Smooth muscle cell (in vitro differentiated cells): ENCODE measurements at regions not wholly inside any gene's neighbourhood (a gene's known extent, or its start where the extent isn't known, plus 50 kb on each side); places are given as distances from the start of the nearest gene placed in this dataset.
"Not testable (repeated sequence)": the region's sequence is repeated elsewhere in the genome, so short reads cannot be mapped to it uniquely, and the experiment has no call there.

ENCODE experiments used
- DNase-seq: peaks from one replicate; lab custom pipeline; 2025; ENCODE audit not compliant: unreplicated experiment; lab: John Stamatoyannopoulos, UW
- H2AFZ ChIP-seq: fragments of 200-600 bp; sonication (generic); 2 replicates; pipeline ENCODE4 v1.6.0; 2016; ENCODE audit warnings: antibody characterized with exemption, low read depth, mild to moderate bottlenecking
- H3F3A ChIP-seq: fragments of 200-600 bp; sonication (generic); 2 replicates; pipeline ENCODE4 v1.6.0; 2017; ENCODE audit warnings: antibody characterized with exemption, low read depth
- H3K27ac ChIP-seq: fragments of 200-600 bp; sonication (generic); 2 replicates; pipeline ENCODE4 v1.5.1; 2016; ENCODE audit warnings: low read depth, mild to moderate bottlenecking
- H3K27me3 ChIP-seq: fragments of 200-600 bp; sonication (generic); 2 replicates; pipeline ENCODE4 v1.6.1; 2016; ENCODE audit warnings: low read depth, mild to moderate bottlenecking
- H3K36me3 ChIP-seq: fragments of 200-600 bp; sonication (generic); 2 replicates; pipeline ENCODE4 v1.5.1; 2016; ENCODE audit warnings: low read depth
- H3K4me1 ChIP-seq: fragments of 200-600 bp; sonication (generic); 2 replicates; pipeline ENCODE4 v1.5.1; 2016; ENCODE audit warnings: low read depth
- H3K4me2 ChIP-seq: fragments of 200-600 bp; sonication (generic); 2 replicates; pipeline ENCODE4 v1.6.0; 2016; ENCODE audit warnings: mild to moderate bottlenecking
- H3K4me3 ChIP-seq: fragments of 200-600 bp; sonication (generic); 2 replicates; pipeline ENCODE4 v1.5.1; 2016; ENCODE audit warnings: mild to moderate bottlenecking
- H3K79me2 ChIP-seq: fragments of 200-600 bp; sonication (generic); 2 replicates; pipeline ENCODE4 v1.6.0; 2016; ENCODE audit warnings: low read depth, mild to moderate bottlenecking
- H3K9ac ChIP-seq: fragments of 200-600 bp; sonication (generic); 2 replicates; pipeline ENCODE4 v1.6.0; 2016; ENCODE audit warnings: low read depth
- H3K9me3 ChIP-seq: fragments of 200-600 bp; sonication (generic); replicated peaks from 2 replicates; pipeline ENCODE4 v1.5.1; 2016; ENCODE audit warnings: low read depth
- H4K20me1 ChIP-seq: fragments of 200-600 bp; sonication (generic); 2 replicates; pipeline ENCODE4 v1.6.0; 2016; ENCODE audit warnings: low read depth
- WGBS: methylation state at CpG from one replicate; pipeline ENCODE4 v1.1.7; 2016; ENCODE audit warnings: low lambda C conversion rate; 5-methylcytosine and 5-hydroxymethylcytosine counted together

GRCh38 chr20:25965203-25965602, 268.6 kb upstream of the ZNF337 start:
- H3K36me3 ChIP-seq, H2AFZ ChIP-seq, H3K4me2 ChIP-seq, H3K27me3 ChIP-seq, H3K79me2 ChIP-seq, H3K4me1 ChIP-seq, DNase-seq, H3K9ac ChIP-seq, H3K9me3 ChIP-seq, H3F3A ChIP-seq, H4K20me1 ChIP-seq, H3K27ac ChIP-seq, H3K4me3 ChIP-seq: not testable (repeated sequence)
- WGBS: 78% methylated on average over 4 of the region's 4 CpGs

GRCh38 chr20:25953876-25954275, 257.2 kb upstream of the ZNF337 start:
- H4K20me1 ChIP-seq, DNase-seq, H3K4me3 ChIP-seq, H3F3A ChIP-seq, H2AFZ ChIP-seq, H3K27ac ChIP-seq, H3K9ac ChIP-seq, H3K4me2 ChIP-seq, H3K9me3 ChIP-seq, H3K36me3 ChIP-seq, H3K79me2 ChIP-seq, H3K27me3 ChIP-seq, H3K4me1 ChIP-seq: not testable (repeated sequence)
- WGBS: 57% methylated on average over 3 of the region's 3 CpGs

- H3K36me3 ChIP-seq, H4K20me1 ChIP-seq, H3K27me3 ChIP-seq, DNase-seq, H3K4me3 ChIP-seq, H3K4me1 ChIP-seq, H3K4me2 ChIP-seq, H2AFZ ChIP-seq, H3K27ac ChIP-seq, H3K9ac ChIP-seq, H3F3A ChIP-seq, H3K9me3 ChIP-seq, H3K79me2 ChIP-seq: not testable (repeated sequence)
- WGBS: 68% methylated on average over 2 of the region's 2 CpGs
Measured at GRCh38 chr20:25935230-25935629, 238.6 kb upstream of the ZNF337 start.

- DNase-seq, H3K27me3 ChIP-seq, H3K9ac ChIP-seq, H3F3A ChIP-seq, H3K9me3 ChIP-seq, H2AFZ ChIP-seq, H3K4me3 ChIP-seq, H3K79me2 ChIP-seq, H4K20me1 ChIP-seq, H3K4me1 ChIP-seq, H3K4me2 ChIP-seq, H3K36me3 ChIP-seq: not testable (repeated sequence)
- peak overlapping the region; percentile 50 for H3K27ac ChIP-seq
- 67% methylated on average over 5 of the region's 5 CpGs for WGBS
Measured at GRCh38 chr20:25932806-25933205, 236.2 kb upstream of the ZNF337 start.

- H4K20me1 ChIP-seq, H3K9ac ChIP-seq, H3K4me1 ChIP-seq, H3F3A ChIP-seq, DNase-seq, H3K9me3 ChIP-seq, H2AFZ ChIP-seq, H3K36me3 ChIP-seq, H3K79me2 ChIP-seq, H3K27me3 ChIP-seq, H3K4me2 ChIP-seq, H3K4me3 ChIP-seq: not testable (repeated sequence)
- peak overlapping the region; percentile 50 for H3K27ac ChIP-seq
- WGBS: 20% methylated on average over 2 of the region's 2 CpGs
Measured at GRCh38 chr20:25932170-25932569, 235.5 kb upstream of the ZNF337 start.

- not testable (repeated sequence) for H3K4me1 ChIP-seq, H3K27ac ChIP-seq, H3K9ac ChIP-seq, H3F3A ChIP-seq, H4K20me1 ChIP-seq, H3K36me3 ChIP-seq, H2AFZ ChIP-seq, DNase-seq, H3K4me2 ChIP-seq, H3K4me3 ChIP-seq, H3K27me3 ChIP-seq, H3K9me3 ChIP-seq, H3K79me2 ChIP-seq
Measured at GRCh38 chr20:25902321-25902720, 205.7 kb upstream of the ZNF337 start.

- not testable (repeated sequence) for H3K9ac ChIP-seq
Measured at GRCh38 chr20:25898663-25899062, 202.0 kb upstream of the ZNF337 start.

GRCh38 chr20:25879096-25879495, 182.4 kb upstream of the ZNF337 start:
- not testable (repeated sequence) for H3F3A ChIP-seq, H3K9ac ChIP-seq, H3K36me3 ChIP-seq, H3K4me2 ChIP-seq, H3K9me3 ChIP-seq, H3K79me2 ChIP-seq, H3K4me1 ChIP-seq, H4K20me1 ChIP-seq, H2AFZ ChIP-seq, DNase-seq, H3K4me3 ChIP-seq, H3K27ac ChIP-seq, H3K27me3 ChIP-seq
- WGBS: 98% methylated on average over 2 of the region's 2 CpGs

More at GRCh38 chr20:25898663-25899062, 202.0 kb upstream of the ZNF337 start:
- H3K9me3 ChIP-seq, H3K4me2 ChIP-seq, H4K20me1 ChIP-seq, H3K4me3 ChIP-seq, H3F3A ChIP-seq, H3K79me2 ChIP-seq, H2AFZ ChIP-seq, H3K27me3 ChIP-seq, DNase-seq, H3K36me3 ChIP-seq, H3K27ac ChIP-seq, H3K4me1 ChIP-seq: not testable (repeated sequence)
- WGBS: 83% methylated on average over 5 of the region's 5 CpGs

- not testable (repeated sequence) for H3K27ac ChIP-seq, H3K9me3 ChIP-seq, DNase-seq, H3K27me3 ChIP-seq, H3K9ac ChIP-seq, H3K36me3 ChIP-seq, H3K79me2 ChIP-seq, H3F3A ChIP-seq, H4K20me1 ChIP-seq, H3K4me1 ChIP-seq
- Histone ChIP-seq H2AFZ (peak overlapping the region; percentile 80), H3K4me2 (peak overlapping the region; percentile 86), H3K4me3 (peak overlapping the region; percentile 38)
- WGBS: 61% methylated on average over 17 of the region's 17 CpGs
Measured at GRCh38 chr20:25868650-25868979, 172.0 kb upstream of the ZNF337 start.
